Kidney (tissue), 13 donors: ENCODE measurements at regions not wholly inside any gene's neighbourhood (a gene's known extent, or its start where the extent isn't known, plus 50 kb on each side); places are given as distances from the start of the nearest gene placed in this dataset.

Experiments
- DNase-seq, 5 donors: peaks; one replicate each; pipeline ENCODE4 v3.0.0-alpha.2; 2013 to 2020
- FAIRE-seq: peaks from 2 replicates; lab custom pipeline; 2012; peaks lifted over from hg19 to GRCh38; lab: Jason Lieb, UNC
- H3K27ac ChIP-seq, 2 donors: one replicate each; pipeline ENCODE4 v1.7.0; 2013; ENCODE audit warnings: low read depth in 2 of 2, low read length in 2 of 2, inconsistent platforms in 1 of 2
- H3K27me3 ChIP-seq: one replicate; pipeline ENCODE4 v1.7.1; 2013; ENCODE audit warnings: low read length, inconsistent platforms; ENCODE audit not compliant: control insufficient read depth, insufficient read depth
- H3K36me3 ChIP-seq, 3 donors: one replicate each; pipeline versions ENCODE4 v1.7.0 to v1.7.1; 2013; ENCODE audit warnings: low read length in 3 of 3, control low read depth in 1 of 3, inconsistent platforms in 1 of 3; ENCODE audit not compliant: insufficient read depth in 3 of 3, control insufficient read depth in 2 of 3
- H3K4me1 ChIP-seq, 3 donors: one replicate each; pipeline versions ENCODE4 v1.7.0 to v1.7.1; 2013; ENCODE audit warnings: low read length in 3 of 3, inconsistent platforms in 1 of 3, low read depth in 1 of 3; ENCODE audit not compliant: control insufficient read depth in 2 of 3, insufficient read depth in 2 of 3
- H3K4me3 ChIP-seq, 3 donors: one replicate each; pipeline versions ENCODE4 v1.7.0 to v1.8.1; 2013; ENCODE audit warnings: low read length in 3 of 3, control low read depth in 1 of 3, inconsistent platforms in 1 of 3
- H3K9ac ChIP-seq, 3 donors: one replicate each; pipeline versions ENCODE4 v1.7.0 to v1.7.1; 2013; ENCODE audit warnings: low read length in 3 of 3, control low read depth in 1 of 3, inconsistent platforms in 1 of 3
- H3K9me3 ChIP-seq, 3 donors: one replicate each; pipeline versions ENCODE4 v1.7.0 to v1.7.1; 2013; ENCODE audit warnings: low read length in 3 of 3, control low read depth in 1 of 3, inconsistent platforms in 1 of 3; ENCODE audit not compliant: control insufficient read depth in 2 of 3, insufficient read depth in 1 of 3
- intact Hi-C: fragments of 100-400 bp; cut with DNase I; formaldehyde crosslinking; loops from one replicate; pipeline ENCODE4 v1.11.1; 2022
- TF ChIP-seq, protein P1 (sequence below): IDR thresholded peaks from 3 replicates; pipeline ENCODE4 v1.5.1; 2012; ENCODE audit warnings: mild to moderate bottlenecking, moderate library complexity, borderline replicate concordance; ENCODE audit not compliant: insufficient read depth; ENCODE audit errors: extremely low read depth
- donor health status: control.
- donor health status: control.
- donor health status: control.
- donor health status: control.
- donor health status: control.
- donor health status: DM: yes; HTN: yes; CAD: no.
- donor health status: Normal renal cell carcinoma (clear cell type).

DNA sequence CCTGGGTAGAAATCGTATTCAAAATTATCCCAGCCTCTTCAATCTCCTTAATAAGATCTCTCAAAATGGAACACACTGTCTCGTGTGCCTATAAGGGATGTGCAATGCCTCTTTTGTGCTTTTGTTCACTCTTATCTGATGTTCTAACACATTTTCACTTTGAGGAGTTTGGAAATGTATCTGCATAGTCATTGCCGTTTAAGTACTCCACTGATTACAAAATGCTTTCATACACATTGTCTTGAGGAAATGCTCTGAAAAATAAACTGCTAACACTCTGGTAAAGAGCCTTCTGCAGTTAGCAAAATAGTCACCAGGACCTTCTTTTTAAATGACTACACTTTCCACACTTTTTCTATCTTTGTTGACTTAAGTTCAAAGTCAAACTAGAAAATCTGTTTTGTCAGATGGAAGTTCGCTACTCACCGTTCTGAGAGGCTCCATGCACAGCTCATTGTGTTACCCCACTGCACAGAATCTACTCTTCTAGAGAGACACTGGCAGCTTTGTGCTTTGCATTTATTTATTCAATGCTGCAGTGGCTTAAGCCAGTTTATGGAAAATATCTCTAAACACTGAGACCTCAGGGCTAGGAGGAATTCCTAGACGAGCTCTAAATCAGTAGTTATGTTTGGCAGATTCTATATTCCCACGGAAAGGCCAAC is 159.0 kb downstream of the CHIC2 start:
- Histone ChIP-seq H3K4me3 (no peak overlapping the region), H3K27me3 (no peaks in the 10 kb centered on the region), H3K36me3 (no peaks in the 10 kb centered on the region), H3K4me1 (peaks cover 0 to 4% (median 0%) of the 10 kb centered on the region in 3 donors), H3K27ac (no peak overlapping the region), H3K9ac (no peak overlapping the region), H3K9me3 (no peaks in the 10 kb centered on the region)
- DNase-seq: no peak
- TF ChIP-seq, protein P1, sequence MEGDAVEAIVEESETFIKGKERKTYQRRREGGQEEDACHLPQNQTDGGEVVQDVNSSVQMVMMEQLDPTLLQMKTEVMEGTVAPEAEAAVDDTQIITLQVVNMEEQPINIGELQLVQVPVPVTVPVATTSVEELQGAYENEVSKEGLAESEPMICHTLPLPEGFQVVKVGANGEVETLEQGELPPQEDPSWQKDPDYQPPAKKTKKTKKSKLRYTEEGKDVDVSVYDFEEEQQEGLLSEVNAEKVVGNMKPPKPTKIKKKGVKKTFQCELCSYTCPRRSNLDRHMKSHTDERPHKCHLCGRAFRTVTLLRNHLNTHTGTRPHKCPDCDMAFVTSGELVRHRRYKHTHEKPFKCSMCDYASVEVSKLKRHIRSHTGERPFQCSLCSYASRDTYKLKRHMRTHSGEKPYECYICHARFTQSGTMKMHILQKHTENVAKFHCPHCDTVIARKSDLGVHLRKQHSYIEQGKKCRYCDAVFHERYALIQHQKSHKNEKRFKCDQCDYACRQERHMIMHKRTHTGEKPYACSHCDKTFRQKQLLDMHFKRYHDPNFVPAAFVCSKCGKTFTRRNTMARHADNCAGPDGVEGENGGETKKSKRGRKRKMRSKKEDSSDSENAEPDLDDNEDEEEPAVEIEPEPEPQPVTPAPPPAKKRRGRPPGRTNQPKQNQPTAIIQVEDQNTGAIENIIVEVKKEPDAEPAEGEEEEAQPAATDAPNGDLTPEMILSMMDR: no peak
- no peak for FAIRE-seq
- intact Hi-C loops: no loop called here

DNA sequence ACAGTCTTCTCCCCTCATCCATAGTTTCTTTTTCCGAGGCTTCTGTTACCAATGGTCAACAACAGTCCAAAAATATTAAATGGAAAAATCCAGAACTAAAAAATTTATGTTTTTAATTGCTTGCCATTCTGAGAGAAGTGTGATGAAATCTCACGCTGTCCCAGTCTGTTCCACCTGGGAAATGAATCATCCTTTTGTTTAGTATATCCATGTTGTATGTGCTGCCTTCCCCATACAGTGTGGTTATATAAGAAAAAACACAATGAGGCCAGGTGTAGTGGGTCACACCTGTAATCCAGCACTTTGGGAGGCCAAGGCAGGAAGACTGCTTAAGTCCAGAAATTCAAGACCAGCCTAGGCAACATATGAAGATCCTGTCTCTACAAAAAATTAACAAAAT is 161.6 kb downstream of the CHIC2 start:
- TF ChIP-seq, protein P1: no peak
- intact Hi-C loops: no loop called here
- H3K36me3 ChIP-seq: no peaks in the 10 kb centered on the region
- no peaks in the 10 kb centered on the region for H3K9me3 ChIP-seq
- no peaks in the 10 kb centered on the region for H3K27me3 ChIP-seq
- DNase-seq (no peak), FAIRE-seq (no peak)
- H3K4me3 ChIP-seq: no peak overlapping the region
- H3K9ac ChIP-seq: no peak overlapping the region
- H3K4me1 ChIP-seq: peaks cover 0 to 7% (median 0%) of the 10 kb centered on the region in 3 donors
- no peak overlapping the region for H3K27ac ChIP-seq

GRCh38 chr4:53900271-53900649 is 164.1 kb downstream of the CHIC2 start:
- no peak for FAIRE-seq
- Histone ChIP-seq H3K4me1 (peaks cover 0 to 3% (median 0%) of the 10 kb centered on the region in 3 donors), H3K27me3 (no peaks in the 10 kb centered on the region), H3K9me3 (no peaks in the 10 kb centered on the region), H3K36me3 (no peaks in the 10 kb centered on the region), H3K9ac (no peak overlapping the region), H3K4me3 (no peak overlapping the region), H3K27ac (no peak overlapping the region)
- TF ChIP-seq, protein P1: no peak
- intact Hi-C loops: no loop called here
- DNase-seq: no peak
